GM21423 (cell line): ENCODE measurements at regions not wholly inside any gene's neighbourhood (a gene's known extent, or its start where the extent isn't known, plus 50 kb on each side); places are given as distances from the start of the nearest gene placed in this dataset.
"Not testable (repeated sequence)": the region's sequence is repeated elsewhere in the genome, so short reads cannot be mapped to it uniquely, and the experiment has no call there.

Source experiments
- ATAC-seq: cut with Tn5 transposase; IDR thresholded peaks from one replicate; pipeline ENCODE4 v1.9.1; 2021; ENCODE audit warnings: mild to moderate bottlenecking, moderate library complexity; ENCODE audit not compliant: unreplicated experiment

DNA sequence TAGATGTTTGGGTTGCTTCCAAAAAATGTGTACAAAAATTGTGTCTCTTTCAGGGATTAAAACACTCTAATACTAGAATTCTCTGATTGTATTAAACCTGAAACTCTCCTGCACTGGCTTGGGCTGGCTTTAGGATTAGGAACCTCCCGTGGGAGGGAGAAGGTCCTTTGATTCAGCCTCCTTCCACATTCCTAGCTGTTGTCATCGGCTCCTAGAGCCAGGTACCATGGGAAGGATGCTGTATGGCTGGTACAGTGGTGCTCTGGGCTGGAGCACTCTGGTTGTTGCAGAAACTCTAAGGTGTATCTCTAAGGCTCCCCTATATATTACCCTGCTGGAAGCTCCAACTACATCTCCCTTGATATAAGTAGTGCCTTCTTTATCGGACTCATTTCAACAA lies 245.2 kb upstream of the FOXK1 start:
- ATAC-seq: no peak

DNA sequence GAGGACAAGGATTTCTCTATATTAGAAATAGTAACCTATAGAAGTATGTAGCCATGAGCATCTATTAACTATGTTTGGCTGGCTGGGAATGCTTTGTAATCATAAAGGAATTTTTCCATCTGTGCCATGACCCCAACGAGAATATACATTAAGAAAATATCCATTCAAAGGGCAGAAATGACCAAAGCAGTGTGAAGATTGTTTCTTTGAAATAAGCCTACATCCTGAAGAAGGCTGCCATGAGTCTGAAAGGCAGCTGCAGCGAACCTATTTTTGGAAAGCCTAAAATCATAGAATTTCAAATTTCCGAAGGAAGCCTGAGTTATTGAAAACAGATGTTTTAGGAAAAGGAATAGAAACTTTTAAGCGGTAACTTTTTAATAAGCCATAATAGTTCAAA lies 244.2 kb upstream of the FOXK1 start:
- ATAC-seq: no peak

GRCh38 chr7:4438723-4439245 lies 243.3 kb upstream of the FOXK1 start:
- no peak for ATAC-seq

DNA sequence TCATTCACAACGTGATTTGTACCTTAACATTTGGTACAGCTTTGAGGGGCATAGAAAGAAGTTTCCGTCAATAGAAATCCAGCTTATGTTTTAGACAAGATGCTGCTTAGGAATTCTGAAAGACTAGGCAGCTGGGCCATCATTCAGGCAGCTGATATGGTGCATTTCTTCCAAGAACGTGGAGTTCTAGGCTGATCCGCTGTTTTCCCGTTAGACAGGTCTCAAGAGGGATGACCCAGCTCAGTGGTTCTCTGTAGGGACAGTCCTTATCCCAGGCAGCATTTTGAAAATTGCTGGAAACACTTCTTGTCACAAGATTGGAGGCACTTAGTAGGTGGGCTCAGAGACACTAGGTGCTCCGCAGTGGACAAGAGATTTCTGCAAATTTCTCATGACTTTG lies 242.7 kb upstream of the FOXK1 start:
- no peak for ATAC-seq

DNA sequence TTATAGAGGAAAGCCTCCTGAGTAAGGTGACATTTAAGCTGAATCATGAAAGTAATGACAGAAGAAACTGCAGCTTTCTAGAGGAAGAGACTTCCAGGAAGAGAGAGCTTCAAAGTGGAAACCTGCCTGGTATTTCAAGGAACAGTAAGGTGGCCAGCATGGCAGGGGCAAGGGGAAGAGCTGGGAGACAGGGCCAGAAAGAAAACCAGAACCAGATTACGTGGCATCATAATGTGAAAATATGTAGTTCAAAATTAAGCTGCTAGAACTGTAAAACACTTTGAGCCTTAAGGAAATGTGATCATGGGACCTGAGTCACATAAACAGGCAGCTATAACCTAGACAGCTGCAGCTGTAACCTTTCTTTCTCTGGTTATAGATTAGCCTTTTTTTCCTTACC lies 238.0 kb upstream of the FOXK1 start:
- ATAC-seq: no peak

DNA sequence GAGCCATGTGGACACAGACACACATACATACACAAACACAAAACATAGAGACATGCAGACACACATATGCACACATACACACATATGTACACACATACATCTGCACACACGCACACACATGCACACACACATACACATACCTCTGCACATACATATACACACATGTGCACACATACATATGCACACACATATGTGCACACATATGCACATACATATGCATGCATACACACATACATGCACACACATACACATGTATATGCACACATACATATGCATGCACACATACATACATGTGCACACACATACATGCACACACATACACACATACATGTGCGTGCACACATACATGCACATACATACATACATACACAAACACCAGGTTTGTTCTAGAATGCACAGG lies 236.3 kb upstream of the FOXK1 start:
- ATAC-seq: no peak

GRCh38 chr7:4449263-4449662 lies 232.8 kb upstream of the FOXK1 start:
- ATAC-seq: no peak

DNA sequence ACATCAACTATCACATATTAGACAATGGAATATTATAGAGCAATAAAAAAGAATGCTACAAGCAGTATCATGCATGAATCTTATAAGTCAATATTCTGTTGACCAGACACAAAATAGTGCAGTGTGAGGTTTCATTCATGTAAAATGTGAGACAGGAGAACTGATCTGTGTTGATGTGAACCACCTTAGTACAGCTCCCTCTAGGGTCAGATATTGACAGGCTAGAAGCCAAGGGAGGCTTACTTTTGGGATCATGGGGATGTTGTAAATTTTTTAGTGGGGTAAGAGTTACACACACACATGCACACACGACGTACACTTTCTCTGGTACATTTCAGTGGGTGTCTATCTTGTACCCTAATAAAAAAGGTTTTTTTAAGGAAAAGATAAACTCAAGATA lies 231.6 kb upstream of the FOXK1 start:
- ATAC-seq: no peak

- ATAC-seq: no peak
Observed at GRCh38 chr7:4460597-4460996, 221.5 kb upstream of the FOXK1 start.

- no peak for ATAC-seq
Observed at GRCh38 chr7:4461531-4461930, 220.6 kb upstream of the FOXK1 start.

DNA sequence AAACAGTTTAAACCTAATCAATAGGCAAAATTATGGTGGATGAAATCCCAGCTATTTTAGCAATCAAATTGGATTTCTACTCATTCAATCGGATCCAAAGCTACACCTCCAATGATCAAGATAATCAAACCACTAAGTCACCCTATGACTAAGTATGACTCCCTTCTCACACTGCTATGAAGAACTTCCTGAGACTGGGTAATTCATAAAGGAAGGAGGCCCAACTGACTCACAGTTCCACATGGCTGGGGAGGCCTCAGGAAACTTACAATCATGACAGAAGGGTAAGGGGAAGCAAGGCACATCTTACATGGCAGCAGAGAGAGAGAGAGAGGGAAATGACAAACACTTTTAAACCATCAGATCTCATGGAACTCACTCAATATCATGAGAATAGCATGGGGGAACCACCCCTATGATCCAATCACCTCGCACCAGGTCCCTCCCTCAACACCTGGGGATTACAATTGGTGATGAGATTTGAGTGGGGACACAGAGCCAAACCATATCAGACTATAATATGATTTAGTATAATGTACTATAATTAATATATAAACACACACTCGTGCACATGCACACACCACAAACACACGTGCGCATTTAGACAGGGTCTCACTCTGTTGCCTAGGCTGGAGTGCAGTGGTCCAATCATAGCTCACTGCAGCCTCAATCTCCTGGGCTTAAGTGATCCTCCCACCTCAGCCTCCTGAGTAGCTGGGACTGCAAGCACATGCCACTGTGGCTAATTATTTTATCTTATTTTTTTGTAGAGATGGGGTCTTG lies 213.6 kb upstream of the FOXK1 start:
- no peak for ATAC-seq

DNA sequence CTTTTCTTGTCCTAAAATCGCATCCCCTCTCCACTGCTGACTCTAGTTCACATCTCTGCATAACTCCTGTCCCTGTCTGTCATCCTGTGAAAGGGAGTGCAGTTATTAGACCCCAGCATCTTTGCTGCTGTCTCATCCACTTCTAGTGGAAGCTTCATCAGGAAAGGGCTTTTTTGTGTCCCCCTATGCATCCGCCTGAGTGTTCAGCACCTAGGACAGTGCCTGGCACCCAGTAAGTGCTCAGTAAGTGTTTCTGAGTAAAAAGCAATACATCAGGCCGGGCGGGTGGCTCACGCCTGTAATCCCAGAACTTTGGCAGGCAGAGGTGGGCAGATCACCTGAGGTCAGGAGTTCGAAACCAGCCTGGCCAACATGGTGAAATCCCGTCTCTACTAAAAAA lies 211.8 kb upstream of the FOXK1 start:
- ATAC-seq: no peak

GRCh38 chr7:4472728-4473127 lies 209.4 kb upstream of the FOXK1 start:
- ATAC-seq: no peak

- ATAC-seq: no peak
Observed at GRCh38 chr7:4479367-4480039, 202.6 kb upstream of the FOXK1 start.

GRCh38 chr7:4480131-4480530 lies 202.0 kb upstream of the FOXK1 start:
- ATAC-seq: not testable (repeated sequence)

- no peak for ATAC-seq
Observed at GRCh38 chr7:4483851-4484250, 198.2 kb upstream of the FOXK1 start.

- no peak for ATAC-seq
Observed at GRCh38 chr7:4484545-4484944, 197.6 kb upstream of the FOXK1 start.

DNA sequence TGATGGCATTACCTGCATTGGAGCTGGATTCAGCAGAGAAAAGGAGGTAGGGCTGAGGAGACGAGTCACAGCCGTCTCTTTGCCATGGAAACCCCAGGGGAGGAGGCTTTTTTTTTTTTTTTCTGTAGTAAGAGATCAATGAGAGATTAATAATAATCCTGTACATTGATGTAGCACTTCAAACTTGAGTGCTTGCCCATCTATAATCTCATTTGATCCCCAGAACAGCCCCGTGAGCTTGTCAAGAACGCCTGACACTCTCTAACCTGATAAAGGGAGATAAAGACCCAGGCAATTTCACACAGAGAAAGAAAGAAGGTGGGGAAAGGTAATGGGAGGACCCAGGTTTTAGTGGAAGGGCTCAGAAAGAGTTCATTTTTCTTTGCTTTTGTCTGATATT lies 195.2 kb upstream of the FOXK1 start:
- no peak for ATAC-seq

- ATAC-seq: not testable (repeated sequence)
Observed at GRCh38 chr7:4496911-4497310, 185.2 kb upstream of the FOXK1 start.

- no peak for ATAC-seq
Observed at GRCh38 chr7:4500812-4501211, 181.3 kb upstream of the FOXK1 start.

DNA sequence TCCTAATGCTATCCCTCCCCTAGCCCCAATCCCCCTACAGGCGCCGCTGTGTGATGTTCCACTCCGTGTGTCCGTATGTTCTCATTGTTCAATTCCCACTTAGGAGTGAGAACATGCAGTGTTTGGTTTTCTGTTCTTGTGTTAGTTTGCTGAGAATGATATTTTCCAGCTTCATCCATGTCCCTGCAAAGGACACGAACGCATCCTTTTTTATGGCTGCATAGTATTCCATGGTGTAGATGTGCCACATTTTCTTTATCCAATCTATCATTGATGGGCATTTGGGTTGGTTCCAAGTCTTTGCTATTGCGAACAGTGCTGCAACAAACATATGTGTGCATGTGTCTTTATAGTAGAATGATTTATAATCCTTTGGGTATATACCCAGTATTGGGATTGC lies 174.2 kb upstream of the FOXK1 start:
- ATAC-seq: not testable (repeated sequence)

DNA sequence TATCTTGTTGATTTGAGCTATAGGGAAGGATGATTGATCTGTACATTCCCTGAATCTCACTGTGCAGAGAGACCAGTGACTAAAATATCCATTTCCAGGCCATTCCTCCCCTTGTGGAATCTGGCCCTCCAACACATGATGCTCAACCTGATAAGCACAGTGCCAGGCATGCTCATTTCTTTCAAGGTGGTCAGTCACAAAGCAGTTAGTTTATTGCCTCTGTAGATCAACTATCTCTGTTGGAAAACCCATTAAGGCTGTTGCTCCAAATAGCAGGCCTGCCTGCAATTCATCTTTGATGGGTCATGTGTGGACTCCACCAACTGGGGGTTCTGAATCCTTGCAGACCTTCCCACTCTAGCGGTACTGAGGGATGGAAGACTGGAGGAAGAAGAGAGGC lies 168.6 kb upstream of the FOXK1 start:
- no peak for ATAC-seq
